ENCODE measurements at regions not wholly inside any gene's neighbourhood (a gene's known extent, or its start where the extent isn't known, plus 50 kb on each side); places are given as distances from the start of the nearest gene placed in this dataset.

- TF ChIP-seq POLR2AphosphoS5 (IDR thresholded peaks at IDR 0.05) (no peak), CTCF (IDR thresholded peaks at IDR 0.05) (no peak)
Measured at GRCh38 chr2:17309181-17309580, 209.1 kb downstream of the RAD51AP2 start.
